Right lobe of liver (tissue), 4 donors: ENCODE measurements at regions not wholly inside any gene's neighbourhood (a gene's known extent, or its start where the extent isn't known, plus 50 kb on each side); places are given as distances from the start of the nearest gene placed in this dataset.

Experiments
- POLR2A ChIP-seq: fragments of 450-650 bp; IDR thresholded peaks from one replicate; pipeline ENCODE4 v1.6.1; 2017; ENCODE audit warnings: antibody characterized with exemption, mild to moderate bottlenecking
- TF ChIP-seq, protein P1 (sequence below), 4 donors: fragments of 200-600 bp in 3 of 4; fragments of 450-650 bp in 1 of 4; IDR thresholded peaks; one replicate each; pipeline versions ENCODE4 v1.5.1 to v1.8.0; 2016 to 2022; ENCODE audit warnings: antibody characterized with exemption in 4 of 4, mild to moderate bottlenecking in 2 of 4
- donor health status: DM: no; HTN: no; CAD: no.
- donor health status: DM: no; HTN: no; CAD: no.
- donor health status: DM: no; HTN: yes; CAD: no.

- TF ChIP-seq, protein P1, sequence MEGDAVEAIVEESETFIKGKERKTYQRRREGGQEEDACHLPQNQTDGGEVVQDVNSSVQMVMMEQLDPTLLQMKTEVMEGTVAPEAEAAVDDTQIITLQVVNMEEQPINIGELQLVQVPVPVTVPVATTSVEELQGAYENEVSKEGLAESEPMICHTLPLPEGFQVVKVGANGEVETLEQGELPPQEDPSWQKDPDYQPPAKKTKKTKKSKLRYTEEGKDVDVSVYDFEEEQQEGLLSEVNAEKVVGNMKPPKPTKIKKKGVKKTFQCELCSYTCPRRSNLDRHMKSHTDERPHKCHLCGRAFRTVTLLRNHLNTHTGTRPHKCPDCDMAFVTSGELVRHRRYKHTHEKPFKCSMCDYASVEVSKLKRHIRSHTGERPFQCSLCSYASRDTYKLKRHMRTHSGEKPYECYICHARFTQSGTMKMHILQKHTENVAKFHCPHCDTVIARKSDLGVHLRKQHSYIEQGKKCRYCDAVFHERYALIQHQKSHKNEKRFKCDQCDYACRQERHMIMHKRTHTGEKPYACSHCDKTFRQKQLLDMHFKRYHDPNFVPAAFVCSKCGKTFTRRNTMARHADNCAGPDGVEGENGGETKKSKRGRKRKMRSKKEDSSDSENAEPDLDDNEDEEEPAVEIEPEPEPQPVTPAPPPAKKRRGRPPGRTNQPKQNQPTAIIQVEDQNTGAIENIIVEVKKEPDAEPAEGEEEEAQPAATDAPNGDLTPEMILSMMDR (IDR thresholded peaks at IDR 0.05), result no peak
- no peak for TF ChIP-seq POLR2A
These were observed 419.4 kb upstream of the DACH1 start for GRCh38 chr13:72286421-72286820.
